DND-41 (cell line): ENCODE measurements at regions not wholly inside any gene's neighbourhood (a gene's known extent, or its start where the extent isn't known, plus 50 kb on each side); places are given as distances from the start of the nearest gene placed in this dataset.

Experiments used
- ATAC-seq: fragments of 200-7000 bp; cut with Tn5 transposase; 3 replicates; pipeline ENCODE4 v1.9.1; 2021; ENCODE audit warnings: low read depth; ENCODE audit not compliant: insufficient read depth
- DNase-seq: peaks from one replicate; pipeline ENCODE4 v3.0.0-alpha.2; 2020
- H2AFZ ChIP-seq: 2 replicates; pipeline ENCODE4 v1.6.0; 2012; ENCODE audit warnings: low read depth, low read length
- H3K27ac ChIP-seq: 2 replicates; pipeline ENCODE4 v1.5.1; 2012; ENCODE audit warnings: low read length, inconsistent platforms
- H3K27me3 ChIP-seq: fragments of 200-600 bp; sonication (generic); 2 replicates; pipeline ENCODE4 v1.6.0; 2012; ENCODE audit warnings: low read length, mild to moderate bottlenecking, inconsistent platforms; ENCODE audit not compliant: insufficient read depth, poor library complexity
- H3K36me3 ChIP-seq: 2 replicates; pipeline ENCODE4 v1.5.1; 2012; ENCODE audit warnings: low read length, inconsistent platforms; ENCODE audit not compliant: insufficient read depth
- H3K4me1 ChIP-seq: 2 replicates; pipeline ENCODE4 v1.5.1; 2012; ENCODE audit warnings: mild to moderate bottlenecking, low read length; ENCODE audit not compliant: insufficient read depth
- H3K4me2 ChIP-seq: 2 replicates; pipeline ENCODE4 v1.6.0; 2012; ENCODE audit warnings: mild to moderate bottlenecking, moderate library complexity, low read length, inconsistent platforms; ENCODE audit not compliant: insufficient read depth
- H3K4me3 ChIP-seq, 2 experiments: fragments of 200-600 bp in 1 of 2; shearing (Covaris generic) in 1 of 2; 2 replicates each; pipeline ENCODE4 v1.5.1; 2012 to 2016; ENCODE audit warnings: inconsistent platforms in 2 of 2, low read length in 2 of 2, mild to moderate bottlenecking in 2 of 2, low read depth in 1 of 2, moderate library complexity in 1 of 2
- H3K79me2 ChIP-seq: 2 replicates; pipeline ENCODE4 v1.6.0; 2012; ENCODE audit warnings: low read length, inconsistent platforms; ENCODE audit not compliant: insufficient read depth
- H3K9ac ChIP-seq: 2 replicates; pipeline ENCODE4 v1.6.0; 2012; ENCODE audit warnings: low read depth, mild to moderate bottlenecking, inconsistent platforms, low read length, moderate library complexity
- H3K9me3 ChIP-seq: 2 replicates; pipeline ENCODE4 v1.5.1; 2012; ENCODE audit warnings: low read length, moderate library complexity, mild to moderate bottlenecking, inconsistent platforms; ENCODE audit not compliant: insufficient read depth, severe bottlenecking
- H4K20me1 ChIP-seq: 2 replicates; pipeline ENCODE4 v1.6.0; 2012; ENCODE audit warnings: low read length; ENCODE audit not compliant: insufficient read depth
- CTCF ChIP-seq: IDR thresholded peaks from 2 replicates; pipeline ENCODE4 v1.5.1; 2012; ENCODE audit warnings: borderline replicate concordance, low read length, moderate library complexity, mild to moderate bottlenecking; ENCODE audit not compliant: poor library complexity, severe bottlenecking; ENCODE audit errors: extremely low read depth
- EZH2 ChIP-seq: IDR thresholded peaks from 3 replicates; pipeline ENCODE4 v1.6.1; 2012; ENCODE audit warnings: borderline replicate concordance, low read depth, mild to moderate bottlenecking, moderate library complexity, low read length, inconsistent platforms; ENCODE audit not compliant: severe bottlenecking

GRCh38 chr4:114191496-114191895 lies 212.0 kb upstream of the ARSJ start:
- Histone ChIP-seq H3K27ac (no peak overlapping the region), H3K27me3 (no peaks in the 10 kb centered on the region), H3K9me3 (no peaks in the 10 kb centered on the region), H3K36me3 (no peaks in the 10 kb centered on the region), H3K4me1 (no peaks in the 10 kb centered on the region), H3K79me2 (no peaks in the 10 kb centered on the region), H3K4me2 (no peak overlapping the region), H2AFZ (no peak overlapping the region), H4K20me1 (no peaks in the 10 kb centered on the region), H3K4me3 (no peak overlapping the region), H3K9ac (no peak overlapping the region)
- ATAC-seq: no peak
- TF ChIP-seq CTCF (no peak), EZH2 (no peak)
- no peak for DNase-seq

- Histone ChIP-seq H4K20me1 (no peaks in the 10 kb centered on the region), H3K27ac (no peak overlapping the region), H3K9ac (no peak overlapping the region), H2AFZ (no peak overlapping the region), H3K79me2 (no peaks in the 10 kb centered on the region), H3K4me1 (no peaks in the 10 kb centered on the region), H3K27me3 (no peaks in the 10 kb centered on the region), H3K4me2 (no peak overlapping the region), H3K4me3 (no peak overlapping the region), H3K36me3 (no peaks in the 10 kb centered on the region), H3K9me3 (no peaks in the 10 kb centered on the region)
- TF ChIP-seq EZH2 (no peak), CTCF (no peak)
- ATAC-seq (no peak), DNase-seq (no peak)
Observed at GRCh38 chr4:114192854-114193253, 213.4 kb upstream of the ARSJ start.

GRCh38 chr4:114193624-114194399 lies 214.4 kb upstream of the ARSJ start:
- no peak for DNase-seq
- Histone ChIP-seq H2AFZ (no peak overlapping the region), H3K4me1 (no peaks in the 10 kb centered on the region), H4K20me1 (no peaks in the 10 kb centered on the region), H3K4me3 (no peak overlapping the region), H3K27me3 (no peaks in the 10 kb centered on the region), H3K9me3 (no peaks in the 10 kb centered on the region), H3K4me2 (no peak overlapping the region), H3K36me3 (no peaks in the 10 kb centered on the region), H3K9ac (no peak overlapping the region), H3K27ac (no peak overlapping the region), H3K79me2 (no peaks in the 10 kb centered on the region)
- no peak for ATAC-seq
- TF ChIP-seq EZH2 (no peak), CTCF (no peak)
